Right lobe of liver (tissue), 6 donors: ENCODE measurements at regions not wholly inside any gene's neighbourhood (a gene's known extent, or its start where the extent isn't known, plus 50 kb on each side); places are given as distances from the start of the nearest gene placed in this dataset.
A peak's percentile ranks its signal among the peaks of the same experiment; 100 is the strongest.

Experiments used
- ATAC-seq, 4 donors: fragments of 200-7000 bp; cut with Tn5 transposase; one replicate each; pipeline ENCODE4 v1.9.1; 2020; ENCODE audit warnings: mild to moderate bottlenecking in 4 of 4, moderate library complexity in 4 of 4
- DNase-seq, 3 donors: peaks; one replicate each; pipeline ENCODE4 v3.0.0-alpha.2; 2020
- H3K27ac ChIP-seq, 3 donors: fragments of 200-600 bp; one replicate each; pipeline ENCODE4 v1.8.0; 2022
- H3K27me3 ChIP-seq, 2 donors: fragments of 200-600 bp; one replicate each; pipeline ENCODE4 v1.8.0; 2022
- H3K36me3 ChIP-seq, 4 donors: fragments of 200-600 bp; sonication (generic) in 1 of 4; one replicate each; pipeline versions ENCODE4 v1.5.1 to v1.8.0; 2017 to 2022; ENCODE audit warnings: control low read depth in 1 of 4
- H3K4me1 ChIP-seq, 4 donors: fragments of 200-600 bp; sonication (generic) in 1 of 4; one replicate each; pipeline versions ENCODE4 v1.5.1 to v1.8.0; 2017 to 2022; ENCODE audit warnings: control low read depth in 1 of 4
- H3K4me3 ChIP-seq, 3 donors: fragments of 200-600 bp; one replicate each; pipeline ENCODE4 v1.8.0; 2022
- H3K9me3 ChIP-seq, 4 donors: fragments of 200-600 bp; sonication (generic) in 1 of 4; one replicate each; pipeline versions ENCODE4 v1.5.1 to v1.8.0; 2017 to 2022; ENCODE audit warnings: control low read depth in 1 of 4
- CTCF ChIP-seq, 4 donors: fragments of 200-600 bp in 3 of 4; fragments of 450-650 bp in 1 of 4; IDR thresholded peaks; one replicate each; pipeline versions ENCODE4 v1.5.1 to v1.8.0; 2016 to 2022; ENCODE audit warnings: antibody characterized with exemption in 4 of 4, mild to moderate bottlenecking in 2 of 4
- POLR2A ChIP-seq: fragments of 450-650 bp; IDR thresholded peaks from one replicate; pipeline ENCODE4 v1.6.1; 2017; ENCODE audit warnings: antibody characterized with exemption, mild to moderate bottlenecking
- WGBS: methylation state at CpG from one replicate; pipeline ENCODE4 v1.1.6; 2018; ENCODE audit warnings: low coverage, low lambda C conversion rate; ENCODE audit not compliant: insufficient coverage; ENCODE audit errors: missing lambda C conversion rate; 5-methylcytosine and 5-hydroxymethylcytosine counted together
- intact Hi-C, 2 donors: fragments of 100-400 bp; cut with DNase I; formaldehyde crosslinking; loops; one replicate each; pipeline versions ENCODE4 v1.11.2 to v1.14.1; 2022
- donor health status: DM: no; HTN: yes; CAD: no.
- donor health status: DM: no; HTN: no; CAD: no.
- donor health status: DM: no; HTN: no; CAD: no.
- donor health status: DM: no; HTN: yes; CAD: no.
- donor health status: DM: no; HTN: yes; CAD: no.

GRCh38 chr12:24066865-24067264, 117.4 kb upstream of the SOX5 start:
- no peaks in the 10 kb centered on the region for H3K9me3 ChIP-seq
- no peaks in the 10 kb centered on the region for H3K27me3 ChIP-seq
- TF ChIP-seq POLR2A (no peak), CTCF (IDR thresholded peaks at IDR 0.05) (no peak)
- intact Hi-C loops: no loop called here
- H3K27ac ChIP-seq: no peak overlapping the region
- H3K36me3 ChIP-seq: no peaks in the 10 kb centered on the region
- DNase-seq: no peak
- no peak overlapping the region for H3K4me3 ChIP-seq
- WGBS: 56% methylated on average over 2 of the region's 2 CpGs
- peaks cover 0 to 17% (median 6%) of the 10 kb centered on the region in 4 donors for H3K4me1 ChIP-seq
- ATAC-seq: peak in 1 of 4 donors; percentile 26

DNA sequence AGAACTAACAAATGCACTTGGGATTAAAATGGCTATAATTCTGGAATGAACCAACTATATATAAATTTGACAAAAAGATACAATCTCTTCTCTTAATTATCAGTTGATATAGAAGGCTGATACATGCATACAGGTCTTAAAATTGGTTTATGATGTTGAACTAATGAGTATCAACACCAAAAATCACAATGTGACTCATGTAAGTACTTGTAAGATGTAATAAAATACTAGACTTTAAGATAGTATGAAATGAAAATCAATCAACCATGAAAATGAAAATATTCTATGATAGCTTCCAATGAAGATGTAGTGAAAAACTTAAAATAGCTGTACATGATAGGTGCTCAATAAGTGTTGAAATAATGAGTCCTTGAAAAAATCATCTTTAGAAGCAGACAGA, 116.6 kb upstream of the SOX5 start:
- Histone ChIP-seq H3K36me3 (no peaks in the 10 kb centered on the region), H3K27ac (no peak overlapping the region), H3K9me3 (no peaks in the 10 kb centered on the region), H3K4me1 (peaks cover 0 to 10% (median 2%) of the 10 kb centered on the region in 4 donors), H3K27me3 (no peaks in the 10 kb centered on the region), H3K4me3 (no peak overlapping the region)
- no peak for ATAC-seq
- TF ChIP-seq CTCF (IDR thresholded peaks at IDR 0.05) (no peak), POLR2A (no peak)
- no peak for DNase-seq
- intact Hi-C loops: no loop called here

DNA sequence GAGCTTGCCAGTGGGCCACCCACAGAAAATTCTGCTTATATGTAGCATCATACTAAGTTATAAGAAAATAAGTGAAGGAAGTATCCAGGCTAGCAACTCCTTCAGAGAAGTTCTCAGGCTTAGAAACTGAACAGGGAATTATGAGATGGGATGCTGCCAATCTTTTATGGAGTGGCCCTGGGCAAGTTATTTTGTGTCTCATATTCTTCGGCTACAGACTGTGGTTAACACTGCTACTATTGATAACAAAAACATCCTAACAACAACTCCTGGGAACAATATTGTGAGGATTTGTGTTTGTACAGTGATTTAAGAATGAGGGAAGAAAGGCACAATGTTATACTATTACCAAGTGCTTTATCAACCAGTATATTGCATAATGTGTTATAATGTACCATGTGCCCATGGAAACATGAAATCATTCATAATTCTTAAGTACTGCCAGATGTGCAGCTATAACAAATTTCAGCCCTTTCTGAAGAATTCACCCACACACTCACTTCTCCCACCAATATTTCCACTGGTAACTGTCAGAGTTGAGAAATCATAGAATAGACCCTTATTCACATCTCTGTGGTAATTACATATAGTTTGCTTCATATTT, 113.3 kb upstream of the SOX5 start:
- Histone ChIP-seq H3K36me3 (no peaks in the 10 kb centered on the region), H3K4me1 (no peaks in the 10 kb centered on the region), H3K27ac (no peak overlapping the region), H3K27me3 (no peaks in the 10 kb centered on the region), H3K4me3 (no peak overlapping the region), H3K9me3 (no peaks in the 10 kb centered on the region)
- WGBS: 88% methylated on average over 1 of the region's 1 CpG
- DNase-seq (no peak), ATAC-seq (no peak)
- TF ChIP-seq CTCF (IDR thresholded peaks at IDR 0.05): no peak
- no peak for TF ChIP-seq POLR2A
- intact Hi-C loops: no loop called here

DNA sequence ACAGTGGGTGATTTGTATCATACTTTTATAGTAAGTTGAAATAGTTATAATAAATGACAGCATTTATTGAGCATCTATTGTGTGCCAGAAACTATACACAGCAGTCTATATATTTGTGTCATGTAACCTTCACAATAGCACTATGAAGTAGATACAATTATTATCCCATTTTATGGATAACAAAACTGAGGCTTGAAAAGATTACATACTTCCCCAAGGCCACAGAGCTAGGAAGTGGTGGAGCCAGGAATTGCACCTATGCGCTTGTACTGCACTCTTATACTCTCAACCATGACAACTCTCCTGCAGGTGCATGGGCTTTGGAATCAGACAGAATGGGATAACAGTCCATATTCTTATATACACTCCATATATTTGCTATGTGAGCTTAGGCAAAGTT, 110.6 kb upstream of the SOX5 start:
- TF ChIP-seq CTCF (IDR thresholded peaks at IDR 0.05) (no peak), POLR2A (no peak)
- no peaks in the 10 kb centered on the region for H3K9me3 ChIP-seq
- no peaks in the 10 kb centered on the region for H3K4me1 ChIP-seq
- no peaks in the 10 kb centered on the region for H3K36me3 ChIP-seq
- DNase-seq: no peak
- H3K27me3 ChIP-seq: no peaks in the 10 kb centered on the region
- intact Hi-C loops: no loop called here
- WGBS: 83% methylated on average over 1 of the region's 1 CpG
- no peak overlapping the region for H3K4me3 ChIP-seq
- ATAC-seq: no peak
- H3K27ac ChIP-seq: no peak overlapping the region

DNA sequence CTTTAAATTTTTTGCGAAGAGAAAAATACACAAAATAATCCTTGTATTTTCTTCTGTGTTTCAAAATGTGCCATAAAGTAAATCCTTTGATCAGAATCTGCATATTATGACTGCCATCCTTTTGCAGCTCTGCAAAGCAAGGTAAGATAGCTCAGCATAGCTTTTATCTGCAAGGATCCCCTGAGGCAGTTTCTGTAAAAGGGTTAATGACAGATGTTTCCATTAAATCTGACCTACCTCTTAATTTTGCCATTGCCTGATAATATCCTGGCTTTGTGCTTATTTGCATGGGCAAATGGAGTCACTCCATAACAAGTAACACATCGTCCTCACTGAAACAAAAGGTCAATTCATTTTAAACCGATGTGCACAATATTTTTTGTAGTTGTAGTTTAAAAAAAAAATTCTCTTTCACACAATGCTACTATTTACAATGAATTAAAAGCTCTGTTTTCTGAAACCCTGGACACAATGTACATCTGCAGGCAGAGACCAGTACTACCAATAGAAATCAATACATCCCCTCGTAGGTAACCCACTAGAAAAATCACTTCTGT, 108.5 kb upstream of the SOX5 start:
- Histone ChIP-seq H3K9me3 (no peaks in the 10 kb centered on the region), H3K4me1 (no peaks in the 10 kb centered on the region), H3K36me3 (no peaks in the 10 kb centered on the region), H3K27me3 (no peaks in the 10 kb centered on the region), H3K27ac (no peak overlapping the region), H3K4me3 (no peak overlapping the region)
- no peak for ATAC-seq
- intact Hi-C loops: no loop called here
- 82% methylated on average over 4 of the region's 4 CpGs for WGBS
- no peak for TF ChIP-seq CTCF (IDR thresholded peaks at IDR 0.05)
- TF ChIP-seq POLR2A: no peak
- no peak for DNase-seq
